ENCODE measurements at regions not wholly inside any gene's neighbourhood (a gene's known extent, or its start where the extent isn't known, plus 50 kb on each side); places are given as distances from the start of the nearest gene placed in this dataset.

DNA sequence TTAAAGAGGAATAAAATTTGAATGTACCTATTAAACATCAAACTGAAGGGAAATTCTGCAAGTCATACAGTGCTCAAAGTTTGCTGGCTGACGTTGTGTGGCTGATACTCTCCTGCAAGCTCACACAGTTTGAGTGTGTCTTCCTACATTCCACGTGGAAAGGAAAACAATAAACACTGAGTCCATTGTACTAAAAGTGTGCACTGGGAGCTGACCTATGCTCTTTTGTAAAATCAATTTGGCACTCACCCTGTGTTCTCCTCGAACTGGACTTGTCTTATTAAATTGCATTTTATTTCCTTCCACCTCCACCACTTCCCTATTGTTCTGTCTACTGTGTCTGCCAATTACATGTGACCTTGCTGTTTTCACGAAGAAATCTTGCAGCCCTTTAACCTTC is 458.0 kb downstream of the CPS1 start:
- TF ChIP-seq, protein P1, sequence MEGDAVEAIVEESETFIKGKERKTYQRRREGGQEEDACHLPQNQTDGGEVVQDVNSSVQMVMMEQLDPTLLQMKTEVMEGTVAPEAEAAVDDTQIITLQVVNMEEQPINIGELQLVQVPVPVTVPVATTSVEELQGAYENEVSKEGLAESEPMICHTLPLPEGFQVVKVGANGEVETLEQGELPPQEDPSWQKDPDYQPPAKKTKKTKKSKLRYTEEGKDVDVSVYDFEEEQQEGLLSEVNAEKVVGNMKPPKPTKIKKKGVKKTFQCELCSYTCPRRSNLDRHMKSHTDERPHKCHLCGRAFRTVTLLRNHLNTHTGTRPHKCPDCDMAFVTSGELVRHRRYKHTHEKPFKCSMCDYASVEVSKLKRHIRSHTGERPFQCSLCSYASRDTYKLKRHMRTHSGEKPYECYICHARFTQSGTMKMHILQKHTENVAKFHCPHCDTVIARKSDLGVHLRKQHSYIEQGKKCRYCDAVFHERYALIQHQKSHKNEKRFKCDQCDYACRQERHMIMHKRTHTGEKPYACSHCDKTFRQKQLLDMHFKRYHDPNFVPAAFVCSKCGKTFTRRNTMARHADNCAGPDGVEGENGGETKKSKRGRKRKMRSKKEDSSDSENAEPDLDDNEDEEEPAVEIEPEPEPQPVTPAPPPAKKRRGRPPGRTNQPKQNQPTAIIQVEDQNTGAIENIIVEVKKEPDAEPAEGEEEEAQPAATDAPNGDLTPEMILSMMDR (IDR thresholded peaks at IDR 0.05; ENCODE audit: borderline replicate concordance, extremely low read depth, low read length, poor library complexity, severe bottlenecking), result no peak
- TF ChIP-seq EZH2 (IDR thresholded peaks at IDR 0.05; ENCODE audit: borderline replicate concordance, low read depth, low read length, severe bottlenecking), result no peak

Measured in DND-41 (cell line).